ENCODE measurements at regions not wholly inside any gene's neighbourhood (a gene's known extent, or its start where the extent isn't known, plus 50 kb on each side); places are given as distances from the start of the nearest gene placed in this dataset.

GRCh38 chr10:81027223-81027622 lies 489.5 kb downstream of the SH2D4B start:
- no peak for TF ChIP-seq CTCF (IDR thresholded peaks at IDR 0.05)
- TF ChIP-seq POLR2A (IDR thresholded peaks at IDR 0.05), result no peak
- no peak for TF ChIP-seq EP300 (IDR thresholded peaks at IDR 0.05)
- Histone ChIP-seq H3K27me3 (no peaks in the 10 kb centered on the region), H3K27ac (no peak overlapping the region), H3K4me3 (no peak overlapping the region), H3K9me3 (no peaks in the 10 kb centered on the region), H3K36me3 (no peaks in the 10 kb centered on the region), H3K4me1 (no peaks in the 10 kb centered on the region)
- no peak for DNase-seq (ENCODE audit: low spot score in 2 of 2)
- 42 to 56% methylated on average over 1 of the region's 1 CpG for WGBS, 2 donors

- Histone ChIP-seq H3K27ac (no peak overlapping the region), H3K9me3 (no peaks in the 10 kb centered on the region), H3K4me3 (no peak overlapping the region), H3K4me1 (no peaks in the 10 kb centered on the region), H3K27me3 (no peaks in the 10 kb centered on the region), H3K36me3 (no peaks in the 10 kb centered on the region)
- DNase-seq (ENCODE audit: low spot score in 2 of 2), result no peak
- TF ChIP-seq CTCF (IDR thresholded peaks at IDR 0.05), result no peak
- TF ChIP-seq POLR2A (IDR thresholded peaks at IDR 0.05), result no peak
- TF ChIP-seq EP300 (IDR thresholded peaks at IDR 0.05), result no peak
- WGBS, 2 donors, result 88 to 94% methylated on average over 4 of the region's 4 CpGs
Observed at GRCh38 chr10:81027706-81028105, 490.0 kb downstream of the SH2D4B start.

- Histone ChIP-seq H3K4me3 (no peak overlapping the region), H3K4me1 (no peaks in the 10 kb centered on the region), H3K27me3 (no peaks in the 10 kb centered on the region), H3K27ac (no peak overlapping the region), H3K36me3 (no peaks in the 10 kb centered on the region), H3K9me3 (peaks cover 0 to 7% (median 0%) of the 10 kb centered on the region in 4 donors)
- 81 to 83% methylated on average over 1 of the region's 1 CpG for WGBS, 2 donors
- TF ChIP-seq POLR2A (IDR thresholded peaks at IDR 0.05) (no peak), EP300 (IDR thresholded peaks at IDR 0.05) (no peak), CTCF (IDR thresholded peaks at IDR 0.05) (no peak)
- no peak for DNase-seq (ENCODE audit: low spot score in 2 of 2)
Observed at GRCh38 chr10:81031774-81032173, 494.1 kb downstream of the SH2D4B start.

- H3K4me3 ChIP-seq, result no peak overlapping the region
- no peaks in the 10 kb centered on the region for H3K27me3 ChIP-seq
- H3K36me3 ChIP-seq, result no peaks in the 10 kb centered on the region
- WGBS, 2 donors, result 60 to 66% methylated on average over 4 of the region's 4 CpGs
- H3K27ac ChIP-seq, result no peak overlapping the region
- TF ChIP-seq CTCF (IDR thresholded peaks at IDR 0.05), result no peak
- no peak for TF ChIP-seq EP300 (IDR thresholded peaks at IDR 0.05)
- no peak for TF ChIP-seq POLR2A (IDR thresholded peaks at IDR 0.05)
- no peaks in the 10 kb centered on the region for H3K4me1 ChIP-seq
- no peak for DNase-seq (ENCODE audit: low spot score in 2 of 2)
- peaks cover 0 to 10% (median 0%) of the 10 kb centered on the region in 4 donors for H3K9me3 ChIP-seq
Observed at GRCh38 chr10:81034383-81034782, 496.7 kb downstream of the SH2D4B start.

GRCh38 chr10:81036257-81036656 lies 498.6 kb downstream of the SH2D4B start:
- no peaks in the 10 kb centered on the region for H3K36me3 ChIP-seq
- no peak overlapping the region for H3K4me3 ChIP-seq
- no peak overlapping the region for H3K27ac ChIP-seq
- H3K9me3 ChIP-seq, result peaks cover 0 to 10% (median 0%) of the 10 kb centered on the region in 4 donors
- no peaks in the 10 kb centered on the region for H3K4me1 ChIP-seq
- 67 to 81% methylated on average over 3 of the region's 3 CpGs for WGBS, 2 donors
- TF ChIP-seq EP300 (IDR thresholded peaks at IDR 0.05) (no peak), POLR2A (IDR thresholded peaks at IDR 0.05) (no peak), CTCF (IDR thresholded peaks at IDR 0.05) (no peak)
- no peak for DNase-seq (ENCODE audit: low spot score in 2 of 2)
- no peaks in the 10 kb centered on the region for H3K27me3 ChIP-seq

All from tibial nerve (tissue), 4 donors.